MV-4-11 (cell line): ENCODE measurements at regions not wholly inside any gene's neighbourhood (a gene's known extent, or its start where the extent isn't known, plus 50 kb on each side); places are given as distances from the start of the nearest gene placed in this dataset.
"Not testable (repeated sequence)": the region's sequence is repeated elsewhere in the genome, so short reads cannot be mapped to it uniquely, and the experiment has no call there.

Source experiments
- DNase-seq: peaks from one replicate; lab custom pipeline; 2025; lab: John Stamatoyannopoulos, UW

DNA sequence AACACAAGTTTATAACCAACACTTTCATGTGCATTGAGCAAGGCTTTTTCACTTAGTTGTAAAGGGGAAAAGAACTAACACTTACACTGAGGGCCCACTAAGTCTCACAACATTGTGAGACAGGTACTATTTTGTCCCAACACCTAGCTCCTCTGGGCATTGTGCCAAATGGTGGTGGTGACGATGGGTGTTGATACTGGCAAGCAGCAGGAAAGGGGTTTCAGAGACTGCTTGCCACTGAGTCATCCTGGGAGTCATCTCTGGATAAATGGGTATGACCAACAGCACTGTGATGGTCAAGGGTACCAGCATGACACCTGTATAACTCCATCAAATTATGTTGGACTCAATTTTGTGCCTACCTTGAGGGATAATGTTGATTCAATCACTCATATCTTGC is 138.8 kb upstream of the ITGA6 start:
- no peak for DNase-seq

DNA sequence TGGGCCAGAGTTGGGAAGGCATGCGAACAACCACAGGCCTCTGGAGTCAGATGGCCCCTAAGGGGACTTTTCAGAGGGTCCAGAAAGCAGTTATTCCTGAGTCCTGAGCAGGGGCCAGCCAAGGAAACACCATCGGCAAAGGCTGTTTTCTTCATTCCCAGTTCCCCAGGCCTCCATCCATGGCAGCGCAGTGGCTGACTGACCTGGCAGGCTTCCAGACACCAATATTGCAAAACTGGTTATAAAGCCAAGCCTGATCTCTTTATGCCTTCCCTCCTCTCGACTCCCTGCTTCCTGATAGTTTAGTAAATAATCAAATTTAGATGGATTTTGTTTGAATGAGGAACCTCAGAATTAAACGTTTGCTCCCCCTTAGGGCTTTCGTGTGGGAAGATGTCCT is 133.4 kb upstream of the ITGA6 start:
- peak; percentile 58 for DNase-seq

DNA sequence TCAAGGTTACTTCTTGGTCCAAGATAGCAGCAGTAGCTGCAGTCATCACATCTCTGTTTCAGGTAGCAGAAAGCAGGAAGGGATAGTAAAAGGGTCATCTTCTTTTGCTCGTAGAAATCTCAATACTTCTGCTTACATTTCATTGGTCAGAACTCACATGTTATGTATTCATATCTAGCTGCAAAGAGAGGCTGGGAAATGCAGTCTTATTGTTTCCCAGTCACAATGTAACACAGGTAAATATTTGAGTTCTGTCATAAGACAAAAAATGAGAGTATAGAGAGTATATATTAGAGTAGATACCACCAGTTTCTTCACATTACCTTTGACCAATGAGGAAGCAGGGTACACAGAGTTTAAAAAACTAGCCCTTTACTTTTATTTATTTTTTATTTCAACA is 132.4 kb upstream of the ITGA6 start:
- DNase-seq = no peak

DNA sequence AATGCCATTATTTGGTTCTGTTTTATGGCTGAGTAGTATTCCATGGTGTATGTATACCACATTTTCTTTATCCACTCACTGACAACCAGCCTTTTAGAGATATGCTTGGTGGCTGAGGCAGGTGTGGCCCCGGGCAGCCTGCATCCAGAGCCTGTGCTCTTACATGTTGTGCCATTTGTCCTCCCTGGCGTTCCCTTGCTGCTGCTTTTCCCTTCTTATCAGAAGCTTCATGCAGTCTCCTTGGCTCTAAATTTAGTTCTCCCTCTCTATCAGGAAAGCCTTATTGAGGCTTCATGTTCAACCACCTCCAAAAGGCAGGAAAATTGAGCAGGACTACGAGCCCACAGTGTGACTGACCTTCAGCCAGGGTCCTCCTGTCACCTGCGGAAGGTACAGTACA is 131.7 kb upstream of the ITGA6 start:
- no peak for DNase-seq

DNA sequence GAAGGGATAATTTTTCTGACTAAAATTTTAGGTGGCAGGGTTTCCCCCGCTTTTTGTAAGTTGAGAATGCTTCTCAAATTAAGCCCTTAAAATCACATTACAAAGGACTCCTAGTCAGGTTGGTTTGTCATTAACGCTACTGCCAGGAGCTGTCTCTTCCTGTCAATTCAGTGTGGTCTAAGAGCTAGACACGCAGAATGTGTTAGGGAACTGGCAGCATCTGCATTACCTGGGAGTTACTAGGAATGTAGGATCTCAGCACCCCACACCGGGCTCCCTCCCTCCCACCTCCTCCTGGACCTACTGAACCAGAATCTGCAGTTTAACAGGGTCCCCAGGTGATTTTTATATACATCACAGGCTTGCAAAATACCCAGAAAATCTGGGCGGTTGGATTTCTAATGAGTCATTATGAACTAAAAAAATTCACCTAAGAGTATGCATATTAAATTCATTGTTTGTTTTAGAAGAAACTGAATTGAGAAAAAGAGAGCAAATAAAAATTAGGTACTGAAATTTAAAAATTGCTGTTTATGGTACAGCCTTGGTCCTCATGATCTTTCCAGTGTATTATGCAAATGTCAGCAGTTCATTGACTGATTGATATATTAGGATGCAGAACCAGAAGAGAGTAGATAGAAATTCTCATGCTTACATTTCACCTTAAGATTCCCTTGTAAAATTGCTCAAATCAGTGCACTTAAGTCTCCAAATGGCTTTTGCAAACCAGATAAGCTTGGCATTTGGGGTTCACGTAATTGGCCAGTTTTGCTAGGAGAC is 130.9 kb upstream of the ITGA6 start:
- no peak for DNase-seq

DNA sequence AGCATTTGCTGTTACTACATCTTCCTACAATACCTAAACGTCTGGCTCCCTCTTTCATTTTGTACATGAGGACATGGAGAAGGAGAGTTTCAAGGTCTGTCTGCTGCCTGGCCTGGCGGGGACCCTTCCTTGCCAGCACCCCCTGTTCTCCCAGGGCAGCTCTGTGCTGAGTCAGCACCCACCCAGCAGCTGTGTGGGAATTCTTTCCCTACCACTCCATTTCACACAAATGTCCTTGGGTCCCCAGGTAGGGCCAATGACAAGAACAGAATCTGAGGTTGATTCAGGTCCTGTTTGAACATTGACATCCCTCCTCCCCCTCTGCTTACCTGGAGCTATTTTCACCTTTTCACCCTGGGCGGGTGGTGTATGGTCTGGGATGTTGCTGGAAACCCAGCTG is 129.9 kb upstream of the ITGA6 start:
- no peak for DNase-seq

DNA sequence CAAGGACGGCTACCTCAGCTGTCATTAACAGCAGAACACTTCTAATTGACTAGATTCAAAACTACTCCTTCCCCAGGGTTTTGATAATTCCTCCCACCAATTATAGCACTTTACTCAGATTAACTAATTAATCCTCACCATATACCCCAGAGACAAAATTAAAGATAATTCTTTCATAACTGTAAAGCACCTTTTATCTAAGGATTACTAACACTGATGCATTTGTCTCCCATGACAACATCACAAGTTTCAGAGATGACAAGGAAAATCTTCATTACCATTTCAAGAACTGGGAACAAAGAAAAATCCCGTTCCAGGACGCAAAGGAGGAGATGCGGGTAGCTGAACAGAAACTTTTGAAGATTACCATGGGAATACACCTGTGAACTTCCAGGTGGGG is 129.4 kb upstream of the ITGA6 start:
- no peak for DNase-seq

DNA sequence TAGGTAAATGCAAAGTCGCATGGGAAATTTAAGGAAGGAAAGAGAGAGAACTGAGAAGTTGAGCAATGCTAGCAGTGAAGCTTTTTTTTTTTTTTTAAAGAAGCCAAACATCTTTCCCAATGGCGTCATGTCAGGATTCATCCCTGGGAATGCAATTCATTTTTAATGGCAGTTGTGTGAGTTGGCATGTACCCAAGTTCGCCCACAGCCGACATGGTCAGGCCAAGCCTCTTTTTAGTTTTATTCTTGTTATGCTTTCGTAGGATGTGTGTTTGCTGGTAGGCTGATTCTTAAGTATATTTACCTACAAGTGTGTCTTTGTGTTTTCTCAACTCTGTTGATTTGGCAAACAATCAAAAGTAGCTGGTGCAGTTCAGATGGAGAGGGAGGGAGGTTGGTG is 127.6 kb upstream of the ITGA6 start:
- DNase-seq = peak; percentile 9

DNA sequence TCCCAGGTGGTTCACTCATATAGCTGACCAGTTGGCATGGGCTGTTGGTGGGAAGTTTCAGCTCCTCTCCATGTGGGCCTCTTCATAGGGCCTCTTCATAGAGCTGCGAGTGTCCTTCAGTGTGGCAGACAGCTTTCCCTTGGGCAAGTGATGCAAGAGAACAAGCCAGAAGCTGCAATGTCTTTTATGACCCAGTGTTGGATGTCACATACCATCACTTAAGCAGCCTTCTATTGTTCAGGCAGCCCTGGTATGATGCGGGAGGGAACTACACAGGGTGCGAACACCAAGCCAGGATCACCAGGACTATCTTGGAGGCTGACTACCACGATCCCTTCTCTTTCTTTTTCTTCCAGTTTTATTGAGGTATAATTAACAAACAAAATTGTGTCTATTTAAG is 126.5 kb upstream of the ITGA6 start:
- no peak for DNase-seq

DNA sequence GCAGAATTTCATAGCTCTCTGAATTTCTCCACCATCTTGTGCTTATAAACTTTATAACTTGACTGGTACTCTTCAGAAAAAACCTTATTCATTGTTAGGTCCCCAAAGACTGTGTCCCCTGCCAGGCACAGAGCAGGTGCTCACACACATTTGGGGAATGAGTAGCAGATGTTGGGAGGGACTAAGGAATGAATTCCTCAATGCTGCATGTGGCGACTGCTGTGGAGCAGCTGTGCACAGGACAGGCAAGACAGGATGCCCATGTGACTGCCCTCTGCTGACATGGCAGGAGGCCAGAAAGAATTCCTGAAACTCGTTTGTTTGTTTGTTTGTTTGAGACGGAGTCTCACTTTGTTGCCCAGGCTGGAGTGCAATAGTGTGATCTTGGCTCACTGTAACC is 122.3 kb upstream of the ITGA6 start:
- no peak for DNase-seq

DNA sequence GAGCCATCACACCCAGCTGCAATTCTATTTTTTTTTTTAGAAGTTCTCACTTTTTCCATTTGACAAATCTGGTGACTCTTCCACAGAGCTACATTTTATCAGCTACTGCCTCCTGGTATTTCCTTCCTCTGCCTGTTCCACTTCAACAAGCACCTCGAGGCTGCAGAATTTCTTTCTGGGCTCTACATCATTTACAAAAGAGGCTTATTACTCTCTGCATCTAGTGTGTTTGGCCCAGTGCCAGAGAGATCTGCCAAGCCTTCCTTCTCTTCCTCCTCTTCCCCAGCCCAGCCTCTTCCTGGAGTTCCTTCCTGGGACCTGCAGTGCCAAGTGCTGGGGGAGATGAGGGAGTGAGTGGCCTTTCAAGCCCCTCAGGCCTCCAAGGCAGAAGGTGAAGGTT is 119.6 kb upstream of the ITGA6 start:
- no peak for DNase-seq

DNA sequence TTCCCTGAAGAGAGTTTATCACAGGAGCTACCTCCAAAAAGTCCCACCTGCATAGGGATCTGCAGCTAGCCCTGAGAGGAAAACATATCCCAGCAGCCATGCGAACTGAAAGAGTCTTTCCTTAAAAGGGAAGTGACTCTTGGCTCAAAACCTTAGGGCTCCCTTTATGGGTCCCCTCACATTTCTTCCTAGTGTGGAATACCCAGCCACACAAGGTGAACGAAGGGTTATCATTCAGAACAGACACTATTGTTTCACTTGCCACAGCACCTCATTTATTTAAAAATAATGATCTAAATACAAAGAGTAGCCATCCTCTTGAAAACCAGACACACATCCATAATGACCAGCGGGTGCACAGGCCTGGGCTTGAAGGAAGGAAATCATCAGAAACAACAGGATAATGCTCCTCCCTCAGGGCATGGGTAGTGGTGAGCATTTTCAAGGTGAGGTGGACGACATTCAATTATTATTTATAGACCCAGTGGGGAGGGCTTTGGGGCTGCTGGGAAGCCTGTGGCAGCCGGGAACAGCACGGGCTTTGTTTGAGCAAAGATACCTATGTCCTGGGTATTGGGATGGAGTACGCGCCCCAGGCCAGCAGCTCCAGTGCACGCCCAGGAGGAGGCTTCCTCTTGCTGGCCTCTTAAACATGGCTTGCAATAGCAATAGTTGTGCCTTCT is 119.0 kb upstream of the ITGA6 start:
- DNase-seq = peak; percentile 10

DNA sequence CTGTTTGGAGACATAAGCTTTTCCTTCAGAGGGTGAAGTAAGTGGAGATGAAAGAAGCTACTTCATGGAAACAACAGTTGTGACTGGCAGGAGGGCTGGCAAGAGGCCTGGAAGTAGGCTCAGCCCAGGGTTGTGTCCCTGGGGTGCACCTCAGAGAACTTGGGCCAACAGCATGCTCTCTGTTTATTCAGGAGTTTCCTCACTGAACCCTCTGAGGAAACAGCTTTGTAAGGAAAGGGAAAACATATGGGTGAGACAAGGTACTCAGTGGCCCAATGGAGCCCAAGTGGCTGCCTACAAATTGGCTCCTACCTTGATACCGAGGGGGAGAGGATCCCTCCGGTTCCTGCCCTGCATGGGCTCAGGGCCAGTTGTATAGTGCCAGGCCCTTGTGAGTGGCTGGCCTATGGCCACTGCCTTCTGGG is 115.5 kb upstream of the ITGA6 start:
- no peak for DNase-seq

DNA sequence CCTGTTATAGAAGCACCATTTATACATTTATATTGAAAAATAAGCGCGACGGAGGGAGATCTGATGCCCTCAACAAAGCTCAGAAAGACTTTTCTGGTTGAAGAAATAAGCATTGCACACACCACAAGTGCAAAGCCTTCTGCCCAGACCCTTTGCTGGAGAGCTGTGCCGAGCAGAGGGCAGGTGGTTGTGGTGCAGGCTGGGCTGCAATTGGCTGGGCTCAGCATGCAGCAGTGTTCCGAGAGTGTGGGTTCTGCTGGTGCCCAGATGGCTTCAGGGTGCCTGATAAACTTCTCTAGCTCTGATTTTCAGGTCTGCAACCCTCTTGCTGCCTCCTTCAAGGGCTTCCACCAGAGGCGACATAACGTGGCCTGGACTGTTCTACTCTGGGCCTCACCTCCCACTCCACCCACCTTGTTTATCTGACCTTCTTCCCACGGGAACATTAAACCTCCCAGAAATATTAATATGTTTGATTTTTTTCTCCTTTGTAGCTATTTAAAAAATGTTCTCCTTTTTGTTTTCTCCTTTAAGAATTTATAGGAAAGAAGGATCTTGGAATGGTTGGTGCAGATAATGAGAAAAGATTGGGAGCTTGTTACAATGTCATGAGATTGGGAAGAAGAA is 113.6 kb upstream of the ITGA6 start:
- no peak for DNase-seq

DNA sequence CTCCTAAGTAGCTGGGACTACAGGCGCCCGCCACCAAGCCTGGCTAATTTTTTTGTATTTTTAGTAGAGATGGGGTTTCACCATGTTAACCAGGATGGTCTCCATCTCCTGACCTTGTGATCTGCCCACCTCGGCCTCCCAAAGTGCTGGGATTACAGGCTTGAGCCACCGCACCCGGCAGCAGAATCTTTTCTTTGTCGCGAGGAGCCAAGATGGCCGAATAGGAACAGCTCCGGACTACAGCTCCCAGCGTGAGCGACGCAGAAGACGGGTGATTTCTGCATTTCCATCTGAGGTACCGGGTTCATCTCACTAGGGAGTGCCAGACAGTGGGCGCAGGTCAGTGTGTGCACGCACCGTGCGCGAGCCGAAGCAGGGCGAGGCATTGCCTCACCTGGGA is 112.3 kb upstream of the ITGA6 start:
- not testable (repeated sequence) for DNase-seq

DNA sequence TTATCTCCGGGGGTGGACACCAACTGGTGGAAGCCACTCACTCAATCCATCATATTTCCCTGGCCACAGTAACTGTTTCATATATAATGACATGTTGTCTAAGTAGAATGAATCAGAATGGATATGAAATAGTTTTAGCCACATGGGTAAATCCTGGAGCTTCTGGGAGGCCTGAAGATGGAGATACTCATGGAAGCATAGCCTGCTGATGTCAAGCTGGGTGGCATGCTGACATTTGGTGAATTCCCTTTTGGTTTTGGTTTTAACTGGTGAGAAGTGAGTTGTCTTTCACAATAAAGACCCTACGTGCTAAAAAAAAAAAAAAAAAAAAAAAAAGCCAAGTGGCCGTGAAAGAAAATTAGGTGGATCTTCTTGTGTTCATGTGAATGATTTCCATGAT is 105.3 kb upstream of the ITGA6 start:
- no peak for DNase-seq

DNA sequence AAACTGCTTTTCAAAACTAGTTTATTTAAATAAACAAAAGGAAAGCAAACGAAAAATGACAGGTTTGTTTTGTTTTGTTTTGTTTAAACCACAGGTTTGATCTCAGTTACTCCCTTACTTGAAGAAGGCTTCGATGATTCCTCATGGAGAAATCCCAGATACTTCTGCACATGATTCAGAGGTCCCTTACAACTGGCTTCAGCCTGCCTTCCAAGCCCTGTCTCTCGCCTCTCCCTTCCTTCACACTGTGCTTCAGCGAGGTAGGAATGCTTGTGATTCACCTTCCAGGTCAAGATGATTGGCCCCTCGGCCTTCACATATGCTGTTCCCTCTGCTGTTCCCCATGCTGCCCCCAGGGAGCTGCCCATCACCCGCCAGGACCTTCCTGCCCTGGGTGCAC is 104.1 kb upstream of the ITGA6 start:
- DNase-seq = no peak

DNA sequence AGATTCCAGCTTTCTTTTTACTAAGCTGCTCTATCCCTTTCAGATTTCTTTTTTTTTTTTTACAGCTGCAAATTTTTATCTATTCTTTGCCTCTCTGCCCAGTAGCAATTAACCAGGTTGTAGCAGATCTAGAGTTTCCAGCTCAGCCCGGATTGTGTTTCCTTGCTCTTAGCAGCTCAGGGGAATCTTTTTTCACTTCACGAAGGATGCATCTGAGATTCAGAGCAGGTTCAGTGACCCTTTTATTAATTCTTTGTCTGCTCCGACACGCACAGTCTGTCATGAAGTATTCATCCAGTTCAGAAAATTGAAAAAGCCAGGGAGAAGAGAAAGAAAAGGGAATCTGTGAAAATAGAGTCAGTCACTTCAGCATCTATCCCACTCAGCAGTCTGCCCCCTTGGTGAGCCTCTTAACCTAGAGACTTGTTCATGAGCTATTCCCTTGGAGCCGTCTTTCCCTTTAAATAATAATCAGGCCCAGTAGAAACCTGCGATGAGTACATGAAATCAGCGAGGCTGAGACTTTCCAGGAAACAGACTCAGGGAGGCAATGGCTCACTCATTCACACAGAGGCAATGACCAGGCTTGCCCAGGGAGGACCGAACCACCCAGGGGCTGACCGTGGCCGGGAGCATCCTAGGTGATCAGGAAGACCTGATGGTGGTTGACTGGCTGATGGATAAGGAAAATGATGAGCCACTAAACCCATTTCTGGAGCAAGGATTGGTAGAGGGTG is 103.4 kb upstream of the ITGA6 start:
- no peak for DNase-seq

DNA sequence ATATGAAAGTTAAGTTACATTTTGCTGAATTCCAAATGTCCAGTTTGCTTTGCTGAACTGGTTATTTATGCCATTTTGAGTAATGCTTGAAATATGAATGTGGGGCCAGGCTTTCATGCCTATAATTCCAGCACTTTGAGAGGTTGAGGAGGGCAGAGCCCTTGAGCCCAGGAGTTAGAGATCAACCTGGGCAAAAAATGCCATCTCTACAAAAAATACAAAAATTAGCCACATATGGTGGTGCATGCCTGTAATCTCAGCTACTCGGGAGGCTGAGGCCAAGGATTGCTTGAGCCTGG is 101.2 kb upstream of the ITGA6 start:
- DNase-seq = no peak

DNA sequence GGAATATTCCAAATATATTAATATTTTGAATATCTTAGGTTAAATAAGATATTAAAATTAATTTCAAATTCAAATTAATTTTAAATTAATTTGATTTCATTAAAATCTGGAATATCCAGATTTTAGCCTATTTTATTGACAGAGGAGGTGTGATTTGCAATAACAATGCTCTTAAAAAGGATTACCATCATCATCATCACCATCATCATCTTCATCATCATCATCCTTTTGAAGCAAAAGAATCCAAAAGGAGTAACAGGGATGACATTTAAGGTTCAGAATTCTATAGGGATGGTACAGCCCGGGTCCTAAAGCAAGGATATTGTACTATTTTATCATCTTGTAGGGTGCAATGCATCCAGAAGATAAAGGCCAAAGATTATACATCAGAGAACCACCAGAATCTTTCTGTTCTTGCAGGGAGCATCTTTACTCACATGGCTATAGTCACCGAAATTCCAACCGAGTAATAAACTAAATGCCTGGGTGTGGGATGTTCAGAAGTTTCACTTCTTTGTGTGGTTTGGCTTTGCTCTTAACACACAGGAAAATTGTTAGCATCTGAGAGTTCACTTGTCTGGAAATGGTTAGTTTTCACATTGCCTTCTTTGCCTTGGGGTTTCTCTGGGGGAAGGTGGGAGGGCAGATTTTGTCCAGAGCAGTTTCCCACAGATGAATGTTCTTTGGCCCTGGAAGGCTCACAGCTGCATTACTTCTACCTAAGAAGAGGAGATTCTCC is 99.1 kb upstream of the ITGA6 start:
- DNase-seq = peak; percentile 57

DNA sequence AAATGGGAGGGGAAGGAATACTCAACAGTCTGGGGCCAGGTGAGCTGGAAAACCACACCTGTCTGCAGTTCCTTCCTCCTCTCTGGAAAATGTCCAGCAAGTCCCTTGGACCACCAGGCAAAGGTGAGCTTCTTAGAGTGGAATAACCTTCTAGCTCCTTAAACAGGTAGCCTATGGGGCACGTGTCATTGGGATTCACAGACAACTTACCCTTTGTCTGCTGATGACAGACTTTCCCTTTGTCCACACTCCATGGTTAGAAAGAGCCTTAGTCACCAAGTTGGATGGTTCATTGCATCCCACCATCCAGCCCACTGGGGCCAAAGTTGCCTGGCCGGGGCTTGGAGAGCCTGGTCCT is 98.0 kb upstream of the ITGA6 start:
- DNase-seq = no peak
